ENCODE measurements at regions not wholly inside any gene's neighbourhood (a gene's known extent, or its start where the extent isn't known, plus 50 kb on each side); places are given as distances from the start of the nearest gene placed in this dataset.

DNA sequence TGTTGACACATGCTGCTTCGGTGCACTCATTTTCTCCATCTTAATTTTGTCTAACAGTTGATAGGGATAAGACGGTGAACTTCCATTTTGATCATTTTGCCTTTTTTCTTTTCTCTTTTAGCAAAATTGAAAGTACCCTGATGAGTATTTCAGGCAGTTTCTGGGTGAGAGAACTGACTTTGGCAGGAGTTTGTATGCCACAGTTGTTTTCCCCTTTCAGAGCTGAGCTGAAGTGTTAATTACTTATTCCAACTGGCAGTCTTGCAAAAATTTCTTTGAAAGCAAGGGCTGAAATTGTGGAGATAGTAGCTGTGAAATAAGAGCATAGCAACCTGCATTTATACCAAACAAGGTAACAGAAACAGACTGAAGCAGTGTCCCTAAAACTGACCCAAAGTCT is 180.2 kb downstream of the SLITRK5 start (continued):
- TF ChIP-seq, protein P1, sequence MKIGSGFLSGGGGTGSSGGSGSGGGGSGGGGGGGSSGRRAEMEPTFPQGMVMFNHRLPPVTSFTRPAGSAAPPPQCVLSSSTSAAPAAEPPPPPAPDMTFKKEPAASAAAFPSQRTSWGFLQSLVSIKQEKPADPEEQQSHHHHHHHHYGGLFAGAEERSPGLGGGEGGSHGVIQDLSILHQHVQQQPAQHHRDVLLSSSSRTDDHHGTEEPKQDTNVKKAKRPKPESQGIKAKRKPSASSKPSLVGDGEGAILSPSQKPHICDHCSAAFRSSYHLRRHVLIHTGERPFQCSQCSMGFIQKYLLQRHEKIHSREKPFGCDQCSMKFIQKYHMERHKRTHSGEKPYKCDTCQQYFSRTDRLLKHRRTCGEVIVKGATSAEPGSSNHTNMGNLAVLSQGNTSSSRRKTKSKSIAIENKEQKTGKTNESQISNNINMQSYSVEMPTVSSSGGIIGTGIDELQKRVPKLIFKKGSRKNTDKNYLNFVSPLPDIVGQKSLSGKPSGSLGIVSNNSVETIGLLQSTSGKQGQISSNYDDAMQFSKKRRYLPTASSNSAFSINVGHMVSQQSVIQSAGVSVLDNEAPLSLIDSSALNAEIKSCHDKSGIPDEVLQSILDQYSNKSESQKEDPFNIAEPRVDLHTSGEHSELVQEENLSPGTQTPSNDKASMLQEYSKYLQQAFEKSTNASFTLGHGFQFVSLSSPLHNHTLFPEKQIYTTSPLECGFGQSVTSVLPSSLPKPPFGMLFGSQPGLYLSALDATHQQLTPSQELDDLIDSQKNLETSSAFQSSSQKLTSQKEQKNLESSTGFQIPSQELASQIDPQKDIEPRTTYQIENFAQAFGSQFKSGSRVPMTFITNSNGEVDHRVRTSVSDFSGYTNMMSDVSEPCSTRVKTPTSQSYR (CRISPR knock-in tag; IDR thresholded peaks at IDR 0.05) = no peak
- no peak for TF ChIP-seq ZBTB21 (CRISPR knock-in tag; IDR thresholded peaks at IDR 0.05; ENCODE audit: borderline replicate concordance)
- no peak for TF ChIP-seq TCF7 (CRISPR knock-in tag; IDR thresholded peaks at IDR 0.05; ENCODE audit: low read depth)
- TF ChIP-seq FOXP1 (CRISPR knock-in tag; IDR thresholded peaks at IDR 0.05; ENCODE audit: borderline replicate concordance) = no peak
- no peak for TF ChIP-seq ZNF423 (CRISPR knock-in tag; IDR thresholded peaks at IDR 0.05)
- no peak for TF ChIP-seq IRF2 (CRISPR knock-in tag; IDR thresholded peaks at IDR 0.05; ENCODE audit: borderline replicate concordance, low read depth)
- no peak for TF ChIP-seq ETV6 (CRISPR knock-in tag; IDR thresholded peaks at IDR 0.05)

- DNase-seq (ENCODE audit: low spot score) (no peak), ATAC-seq (no peak)
- CTCF ChIA-PET = no interaction called here
- no peaks in the 10 kb centered on the region for H3K27me3 Mint-ChIP-seq (ENCODE audit: low read depth)
- H3K36me3 Mint-ChIP-seq = peaks cover 10% of the 10 kb centered on the region
- H3K27ac Mint-ChIP-seq = no peak overlapping the region
- H3K9me3 Mint-ChIP-seq = peaks cover 17% of the 10 kb centered on the region
- TF ChIP-seq NFE2L1 (CRISPR knock-in tag; IDR thresholded peaks at IDR 0.05) = no peak
- TF ChIP-seq HMGA2 (CRISPR knock-in tag; IDR thresholded peaks at IDR 0.05) = peak; percentile 95; the same call in 1 of the 2 replicates
- no peak for TF ChIP-seq CREM (CRISPR knock-in tag; IDR thresholded peaks at IDR 0.05)
- TF ChIP-seq, protein P2, sequence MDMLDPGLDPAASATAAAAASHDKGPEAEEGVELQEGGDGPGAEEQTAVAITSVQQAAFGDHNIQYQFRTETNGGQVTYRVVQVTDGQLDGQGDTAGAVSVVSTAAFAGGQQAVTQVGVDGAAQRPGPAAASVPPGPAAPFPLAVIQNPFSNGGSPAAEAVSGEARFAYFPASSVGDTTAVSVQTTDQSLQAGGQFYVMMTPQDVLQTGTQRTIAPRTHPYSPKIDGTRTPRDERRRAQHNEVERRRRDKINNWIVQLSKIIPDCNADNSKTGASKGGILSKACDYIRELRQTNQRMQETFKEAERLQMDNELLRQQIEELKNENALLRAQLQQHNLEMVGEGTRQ (CRISPR knock-in tag; IDR thresholded peaks at IDR 0.05) = no peak
- no peak for TF ChIP-seq ELF4 (CRISPR knock-in tag; IDR thresholded peaks at IDR 0.05; ENCODE audit: low read depth)
- no peak for TF ChIP-seq NR1H2 (CRISPR knock-in tag; IDR thresholded peaks at IDR 0.05)
- H3K4me3 Mint-ChIP-seq = no peak overlapping the region
- POLR2A ChIA-PET = no interaction called here
- peaks cover 22% of the 10 kb centered on the region for H3K4me1 Mint-ChIP-seq
Observed at GRCh38 chr13:87855553-87855952, 184.4 kb downstream of the SLITRK5 start.

DNA sequence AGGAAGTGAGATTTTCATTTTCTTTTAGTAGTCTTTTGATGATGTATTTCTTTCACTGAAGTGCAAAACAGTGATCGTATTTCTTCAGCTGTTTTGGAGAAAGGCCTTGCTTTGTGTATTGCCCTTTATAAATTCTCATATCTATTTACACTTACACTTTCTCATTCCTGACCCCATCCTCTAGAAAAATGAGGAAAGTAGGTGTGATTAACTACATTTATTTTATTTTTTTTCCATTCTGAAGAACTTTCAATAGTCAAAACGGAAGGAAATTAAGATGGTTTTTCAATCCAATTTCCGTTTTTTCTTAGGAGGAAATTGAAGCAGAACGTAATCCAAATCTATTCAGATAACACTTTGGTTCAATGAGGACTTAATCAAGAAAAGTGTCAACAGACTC is 188.1 kb downstream of the SLITRK5 start:
- Mint-ChIP-seq H3K27ac (no peak overlapping the region), H3K4me3 (no peak overlapping the region), H3K4me1 (peaks cover 22% of the 10 kb centered on the region), H3K9me3 (no peaks in the 10 kb centered on the region), H3K27me3 (ENCODE audit: low read depth) (no peaks in the 10 kb centered on the region), H3K36me3 (no peaks in the 10 kb centered on the region)
- no peak for DNase-seq (ENCODE audit: low spot score)
- ATAC-seq = no peak
- TF ChIP-seq, protein P3, sequence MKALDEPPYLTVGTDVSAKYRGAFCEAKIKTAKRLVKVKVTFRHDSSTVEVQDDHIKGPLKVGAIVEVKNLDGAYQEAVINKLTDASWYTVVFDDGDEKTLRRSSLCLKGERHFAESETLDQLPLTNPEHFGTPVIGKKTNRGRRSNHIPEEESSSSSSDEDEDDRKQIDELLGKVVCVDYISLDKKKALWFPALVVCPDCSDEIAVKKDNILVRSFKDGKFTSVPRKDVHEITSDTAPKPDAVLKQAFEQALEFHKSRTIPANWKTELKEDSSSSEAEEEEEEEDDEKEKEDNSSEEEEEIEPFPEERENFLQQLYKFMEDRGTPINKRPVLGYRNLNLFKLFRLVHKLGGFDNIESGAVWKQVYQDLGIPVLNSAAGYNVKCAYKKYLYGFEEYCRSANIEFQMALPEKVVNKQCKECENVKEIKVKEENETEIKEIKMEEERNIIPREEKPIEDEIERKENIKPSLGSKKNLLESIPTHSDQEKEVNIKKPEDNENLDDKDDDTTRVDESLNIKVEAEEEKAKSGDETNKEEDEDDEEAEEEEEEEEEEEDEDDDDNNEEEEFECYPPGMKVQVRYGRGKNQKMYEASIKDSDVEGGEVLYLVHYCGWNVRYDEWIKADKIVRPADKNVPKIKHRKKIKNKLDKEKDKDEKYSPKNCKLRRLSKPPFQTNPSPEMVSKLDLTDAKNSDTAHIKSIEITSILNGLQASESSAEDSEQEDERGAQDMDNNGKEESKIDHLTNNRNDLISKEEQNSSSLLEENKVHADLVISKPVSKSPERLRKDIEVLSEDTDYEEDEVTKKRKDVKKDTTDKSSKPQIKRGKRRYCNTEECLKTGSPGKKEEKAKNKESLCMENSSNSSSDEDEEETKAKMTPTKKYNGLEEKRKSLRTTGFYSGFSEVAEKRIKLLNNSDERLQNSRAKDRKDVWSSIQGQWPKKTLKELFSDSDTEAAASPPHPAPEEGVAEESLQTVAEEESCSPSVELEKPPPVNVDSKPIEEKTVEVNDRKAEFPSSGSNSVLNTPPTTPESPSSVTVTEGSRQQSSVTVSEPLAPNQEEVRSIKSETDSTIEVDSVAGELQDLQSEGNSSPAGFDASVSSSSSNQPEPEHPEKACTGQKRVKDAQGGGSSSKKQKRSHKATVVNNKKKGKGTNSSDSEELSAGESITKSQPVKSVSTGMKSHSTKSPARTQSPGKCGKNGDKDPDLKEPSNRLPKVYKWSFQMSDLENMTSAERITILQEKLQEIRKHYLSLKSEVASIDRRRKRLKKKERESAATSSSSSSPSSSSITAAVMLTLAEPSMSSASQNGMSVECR (CRISPR knock-in tag; IDR thresholded peaks at IDR 0.05; ENCODE audit: borderline replicate concordance) = no peak
- TF ChIP-seq, protein P4, sequence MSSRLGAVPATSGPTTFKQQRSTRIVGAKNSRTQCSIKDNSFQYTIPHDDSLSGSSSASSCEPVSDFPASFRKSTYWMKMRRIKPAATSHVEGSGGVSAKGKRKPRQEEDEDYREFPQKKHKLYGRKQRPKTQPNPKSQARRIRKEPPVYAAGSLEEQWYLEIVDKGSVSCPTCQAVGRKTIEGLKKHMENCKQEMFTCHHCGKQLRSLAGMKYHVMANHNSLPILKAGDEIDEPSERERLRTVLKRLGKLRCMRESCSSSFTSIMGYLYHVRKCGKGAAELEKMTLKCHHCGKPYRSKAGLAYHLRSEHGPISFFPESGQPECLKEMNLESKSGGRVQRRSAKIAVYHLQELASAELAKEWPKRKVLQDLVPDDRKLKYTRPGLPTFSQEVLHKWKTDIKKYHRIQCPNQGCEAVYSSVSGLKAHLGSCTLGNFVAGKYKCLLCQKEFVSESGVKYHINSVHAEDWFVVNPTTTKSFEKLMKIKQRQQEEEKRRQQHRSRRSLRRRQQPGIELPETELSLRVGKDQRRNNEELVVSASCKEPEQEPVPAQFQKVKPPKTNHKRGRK (CRISPR knock-in tag; IDR thresholded peaks at IDR 0.05; ENCODE audit: borderline replicate concordance) = no peak
- TF ChIP-seq HMGXB4 (CRISPR knock-in tag; IDR thresholded peaks at IDR 0.05) = no peak
- TF ChIP-seq ZNF396 (CRISPR knock-in tag; IDR thresholded peaks at IDR 0.05; ENCODE audit: borderline replicate concordance) = no peak
- TF ChIP-seq JUN (CRISPR knock-in tag; IDR thresholded peaks at IDR 0.05) = no peak
- TF ChIP-seq FOXK1 (CRISPR knock-in tag; IDR thresholded peaks at IDR 0.05) = no peak
- TF ChIP-seq SMAD4 (CRISPR knock-in tag; IDR thresholded peaks at IDR 0.05) = no peak
- CTCF ChIA-PET = no interaction called here
- POLR2A ChIA-PET = no interaction called here
